H1 (cell line): ENCODE measurements at regions not wholly inside any gene's neighbourhood (a gene's known extent, or its start where the extent isn't known, plus 50 kb on each side); places are given as distances from the start of the nearest gene placed in this dataset.
A peak's percentile ranks its signal among the peaks of the same experiment; 100 is the strongest.

Experiments used
- CTCF ChIA-PET: fragments of 300-600 bp; sonication (Branson Sonifier 250); formaldehyde crosslinking; loops from one replicate; lab custom pipeline; 2021; ENCODE audit not compliant: partially characterized antibody; lab: Charles Lee
- POLR2A ChIA-PET: fragments of 300-600 bp; sonication (Branson Sonifier 250); formaldehyde crosslinking; loops from one replicate; lab custom pipeline; 2021; ENCODE audit warnings: inconsistent platforms; ENCODE audit not compliant: partially characterized antibody; lab: Charles Lee
- DNase-seq, 2 experiments: peaks; one replicate each; pipeline versions ENCODE4 v3.0.0 to v3.0.0-alpha.2; 2010 to 2022; ENCODE audit warnings: low spot score in 2 of 2, low read depth in 1 of 2, mixed read lengths in 1 of 2
- FAIRE-seq: peaks from 2 replicates; lab custom pipeline; 2011; peaks lifted over from hg19 to GRCh38; lab: Jason Lieb, UNC
- H2AFZ ChIP-seq: 2 replicates; pipeline ENCODE4 v1.8.1; 2012; ENCODE audit warnings: low read length, inconsistent platforms
- H2AK5ac ChIP-seq: 2 replicates; pipeline ENCODE4 v1.6.1; 2013; ENCODE audit warnings: low read depth, low read length
- H2BK120ac ChIP-seq: replicated peaks from 2 replicates; pipeline ENCODE3; 2013; ENCODE audit warnings: low read depth, low read length, inconsistent platforms
- H2BK12ac ChIP-seq: 2 replicates; pipeline ENCODE4 v1.6.1; 2013; ENCODE audit warnings: low read depth, low read length
- H2BK15ac ChIP-seq: 2 replicates; pipeline ENCODE4 v1.6.1; 2013; ENCODE audit warnings: low read length
- H2BK20ac ChIP-seq: 2 replicates; pipeline ENCODE4 v1.6.1; 2013; ENCODE audit warnings: low read length
- H2BK5ac ChIP-seq: 2 replicates; pipeline ENCODE4 v1.6.1; 2013; ENCODE audit warnings: low read depth, low read length
- H3K14ac ChIP-seq: 2 replicates; pipeline ENCODE4 v1.6.1; 2013; ENCODE audit warnings: inconsistent platforms; ENCODE audit not compliant: insufficient read length
- H3K18ac ChIP-seq: 2 replicates; pipeline ENCODE4 v1.6.1; 2013; ENCODE audit warnings: low read length; ENCODE audit errors: extremely low read depth
- H3K23ac ChIP-seq: 2 replicates; pipeline ENCODE4 v1.6.1; 2013; ENCODE audit warnings: inconsistent platforms; ENCODE audit not compliant: insufficient read length
- H3K23me2 ChIP-seq: 2 replicates; pipeline ENCODE4 v1.6.1; 2013; ENCODE audit warnings: low read depth, low read length
- H3K27ac ChIP-seq: 2 replicates; pipeline ENCODE4 v1.6.1; 2011; ENCODE audit warnings: low read depth, low read length, inconsistent platforms
- H3K27me3 ChIP-seq, 4 experiments: replicated peaks in 1 of 4; 1 replicate in 1 of 4; 2 replicates in 3 of 4; pipeline versions ENCODE4 v1.6.1 to v1.8.1; 2011 to 2013; ENCODE audit warnings: low read length in 3 of 4, mild to moderate bottlenecking in 3 of 4, inconsistent platforms in 2 of 4, mixed read lengths in 2 of 4, moderate library complexity in 1 of 4; ENCODE audit not compliant: control insufficient read depth in 3 of 4, insufficient read depth in 3 of 4; ENCODE audit errors: extremely low read depth in 1 of 4
- H3K36me3 ChIP-seq, 4 experiments: 2 replicates each; pipeline versions ENCODE4 v1.6.1 to v1.8.1; 2011 to 2013; ENCODE audit warnings: mild to moderate bottlenecking in 4 of 4, low read length in 3 of 4, moderate library complexity in 2 of 4, control low read depth in 1 of 4, inconsistent platforms in 1 of 4; ENCODE audit not compliant: insufficient read depth in 4 of 4, control insufficient read depth in 2 of 4
- H3K4ac ChIP-seq: replicated peaks from 2 replicates; pipeline ENCODE3; 2013; ENCODE audit warnings: low read length, low read depth, mixed read lengths, inconsistent platforms; ENCODE audit not compliant: insufficient read length
- H3K4me1 ChIP-seq, 4 experiments: replicated peaks in 1 of 4; 1 replicate in 1 of 4; 2 replicates in 3 of 4; pipeline versions ENCODE4 v1.6.1 to v1.8.1; 2011 to 2013; ENCODE audit warnings: low read length in 3 of 4, inconsistent platforms in 2 of 4, mixed read lengths in 1 of 4; ENCODE audit not compliant: insufficient read depth in 4 of 4, control insufficient read depth in 3 of 4
- H3K4me2 ChIP-seq, 2 experiments: 2 replicates each; pipeline versions ENCODE4 v1.6.1 to v1.8.1; 2011 to 2013; ENCODE audit warnings: low read depth in 2 of 2, low read length in 2 of 2, control low read depth in 1 of 2, inconsistent platforms in 1 of 2, mild to moderate bottlenecking in 1 of 2; ENCODE audit not compliant: insufficient read depth in 1 of 2
- H3K4me3 ChIP-seq, 4 experiments: fragments of 200-600, 300-600 bp in 1 of 4; sonication (generic), shearing (Covaris generic), sonication (Bioruptor Twin) in 1 of 4; 2 replicates each; pipeline versions ENCODE4 v1.5.1 to v1.8.1; 2011 to 2016; ENCODE audit warnings: low read length in 4 of 4, low read depth in 3 of 4, control low read depth in 2 of 4, inconsistent platforms in 2 of 4, mild to moderate bottlenecking in 2 of 4, mixed read lengths in 1 of 4, moderate library complexity in 1 of 4; ENCODE audit not compliant: insufficient read depth in 2 of 4; ENCODE audit errors: extremely low read depth in 1 of 4
- H3K56ac ChIP-seq: replicated peaks from 2 replicates; pipeline ENCODE3; 2013; ENCODE audit warnings: low read depth, mild to moderate bottlenecking, mixed read lengths, low read length, inconsistent platforms; ENCODE audit not compliant: insufficient read length
- H3K79me1 ChIP-seq: 2 replicates; pipeline ENCODE4 v1.6.1; 2013; ENCODE audit warnings: low read depth, low read length, control low read depth
- H3K79me2 ChIP-seq, 2 experiments: 2 replicates each; pipeline versions ENCODE4 v1.6.1 to v1.8.1; 2012 to 2013; ENCODE audit warnings: low read length in 2 of 2, mild to moderate bottlenecking in 2 of 2, inconsistent platforms in 1 of 2; ENCODE audit not compliant: insufficient read depth in 2 of 2, control insufficient read depth in 1 of 2
- H3K9ac ChIP-seq, 4 experiments: replicated peaks in 1 of 4; 1 replicate in 1 of 4; 2 replicates in 3 of 4; pipeline versions ENCODE4 v1.6.1 to v1.8.1; 2011 to 2013; ENCODE audit warnings: low read depth in 3 of 4, low read length in 3 of 4, control low read depth in 2 of 4, mild to moderate bottlenecking in 2 of 4, moderate library complexity in 2 of 4, inconsistent platforms in 1 of 4; ENCODE audit errors: extremely low read depth in 1 of 4
- H3K9me3 ChIP-seq, 2 experiments: 2 replicates each; pipeline versions ENCODE4 v1.6.1 to v1.8.1; 2012 to 2013; ENCODE audit warnings: mild to moderate bottlenecking in 2 of 2, moderate library complexity in 2 of 2, control low read depth in 1 of 2, inconsistent platforms in 1 of 2, low read depth in 1 of 2, low read length in 1 of 2, mixed read lengths in 1 of 2; ENCODE audit not compliant: insufficient read depth in 2 of 2
- H4K20me1 ChIP-seq, 2 experiments: replicated peaks in 1 of 2; 2 replicates each; pipeline versions ENCODE3 to v1.8.1; 2011 to 2013; ENCODE audit warnings: inconsistent platforms in 2 of 2, low read length in 2 of 2, mild to moderate bottlenecking in 1 of 2; ENCODE audit not compliant: insufficient read depth in 2 of 2, control insufficient read depth in 1 of 2
- H4K5ac ChIP-seq: 2 replicates; pipeline ENCODE4 v1.6.1; 2013; ENCODE audit warnings: low read length, low read depth, mixed read lengths, inconsistent platforms; ENCODE audit not compliant: insufficient read length
- H4K8ac ChIP-seq: 2 replicates; pipeline ENCODE4 v1.8.0; 2013; ENCODE audit warnings: mild to moderate bottlenecking, moderate library complexity, low read length, inconsistent platforms; ENCODE audit not compliant: insufficient read depth; ENCODE audit errors: extremely low read depth
- H4K91ac ChIP-seq: replicated peaks from 2 replicates; pipeline ENCODE3; 2013; ENCODE audit warnings: low read length, mixed read lengths, inconsistent platforms; ENCODE audit not compliant: insufficient read length
- CTBP2 ChIP-seq: IDR thresholded peaks from 2 replicates; pipeline ENCODE4 v1.7.0; 2011; ENCODE audit warnings: borderline replicate concordance, mild to moderate bottlenecking, moderate library complexity, mixed read lengths, low read length; ENCODE audit not compliant: insufficient read depth, insufficient read length
- WGBS, 2 experiments: shearing (Covaris generic) in 1 of 2; methylation state at CpG; one replicate each; pipeline versions ENCODE4 v1.1.6 to v1.1.7; 2013 to 2015; ENCODE audit warnings: low lambda C conversion rate in 2 of 2, mixed read lengths in 2 of 2, inconsistent platforms in 1 of 2, low coverage in 1 of 2, missing lambda C conversion rate in 1 of 2; ENCODE audit not compliant: insufficient replicate concordance in 2 of 2, insufficient coverage in 1 of 2, insufficient read length in 1 of 2; ENCODE audit errors: extremely low coverage in 1 of 2, missing lambda C conversion rate in 1 of 2; 5-methylcytosine and 5-hydroxymethylcytosine counted together

DNA sequence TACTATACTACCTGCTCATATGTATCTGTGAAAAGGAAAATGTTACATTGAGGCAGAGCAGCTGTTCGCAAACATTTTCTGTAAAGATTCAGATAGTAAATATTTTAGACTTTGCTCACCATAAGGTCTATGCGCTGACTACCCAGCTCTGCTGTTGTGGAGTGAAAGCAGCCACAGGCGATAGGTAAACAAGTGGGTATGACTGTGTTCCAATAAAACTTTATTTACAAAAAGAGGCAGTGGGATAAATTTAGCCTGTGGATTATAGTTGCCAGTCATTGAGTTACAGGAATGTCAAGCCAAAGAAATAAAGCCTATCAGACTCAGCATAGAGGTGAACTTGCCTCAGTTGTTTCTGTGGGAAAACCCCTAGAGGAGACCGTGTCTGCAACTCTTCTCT lies 487.7 kb upstream of the API5 start:
- no peak for FAIRE-seq
- no peak overlapping the region for H3K4ac ChIP-seq
- CTCF ChIA-PET: no interaction called here
- no peak overlapping the region for H4K5ac ChIP-seq
- H2BK5ac ChIP-seq: no peak overlapping the region
- H3K79me2 ChIP-seq: no peaks in the 10 kb centered on the region
- no peak overlapping the region for H2AK5ac ChIP-seq
- no peak for TF ChIP-seq CTBP2
- TF ChIP-seq, all 59 proteins: peak for 0
- H3K36me3 ChIP-seq: no peaks in the 10 kb centered on the region
- no peak overlapping the region for H3K14ac ChIP-seq
- 88% methylated on average over 4 of the region's 4 CpGs; no CpG with 5 or more reads in 1 of the 2 experiments for WGBS, 2 experiments
- H3K18ac ChIP-seq: no peak overlapping the region
- H3K23me2 ChIP-seq: no peaks in the 10 kb centered on the region
- H2AFZ ChIP-seq: 0 out of 2 replicates have a peak overlapping the region, but pooled peaks have one; percentile 51
- H2BK15ac ChIP-seq: no peak overlapping the region
- H2BK12ac ChIP-seq: no peak overlapping the region
- H3K9ac ChIP-seq: no peak overlapping the region
- H3K27ac ChIP-seq: no peak overlapping the region
- no peak overlapping the region for H2BK20ac ChIP-seq
- DNase-seq: no peak
- no peak overlapping the region for H3K4me2 ChIP-seq
- no peak overlapping the region for H3K23ac ChIP-seq
- no peaks in the 10 kb centered on the region for H4K20me1 ChIP-seq
- no peaks in the 10 kb centered on the region for H3K79me1 ChIP-seq
- no peaks in the 10 kb centered on the region for H3K27me3 ChIP-seq
- H4K8ac ChIP-seq: no peak overlapping the region
- H3K4me3 ChIP-seq: no peak overlapping the region
- no peaks in the 10 kb centered on the region for H3K4me1 ChIP-seq
- H4K91ac ChIP-seq: no peak overlapping the region
- no peak overlapping the region for H2BK120ac ChIP-seq
- H3K9me3 ChIP-seq: no peaks in the 10 kb centered on the region
- H3K56ac ChIP-seq: no peak overlapping the region
- POLR2A ChIA-PET: no interaction called here
